ENCODE measurements at regions not wholly inside any gene's neighbourhood (a gene's known extent, or its start where the extent isn't known, plus 50 kb on each side); places are given as distances from the start of the nearest gene placed in this dataset.

- no peak for TF ChIP-seq CTCF (IDR thresholded peaks at IDR 0.05; ENCODE audit: extremely low read depth, low read depth, low read length)
- H3K79me2 ChIP-seq (ENCODE audit: insufficient read depth, low read length), result no peaks in the 10 kb centered on the region
- DNase-seq (ENCODE audit: insufficient read length, low spot score, missing footprints), result no peak
- H2AFZ ChIP-seq (ENCODE audit: low read length), result no peak overlapping the region
- no peak overlapping the region for H3K4me3 ChIP-seq (ENCODE audit: insufficient read depth, low read length)
- no peaks in the 10 kb centered on the region for H4K20me1 ChIP-seq (ENCODE audit: insufficient read depth, low read length)
- no peaks in the 10 kb centered on the region for H3K36me3 ChIP-seq (ENCODE audit: insufficient read depth, low read length)
- H3K4me1 ChIP-seq (ENCODE audit: insufficient read depth, low read length), result no peaks in the 10 kb centered on the region
- H3K27me3 ChIP-seq (ENCODE audit: insufficient read depth, low read length), result peaks cover 13% of the 10 kb centered on the region
- H3K4me2 ChIP-seq (ENCODE audit: insufficient read depth, low read length), result no peak overlapping the region
- H3K27ac ChIP-seq (ENCODE audit: low read depth, low read length), result no peak overlapping the region
- H3K9me3 ChIP-seq (ENCODE audit: low read depth, low read length), result no peaks in the 10 kb centered on the region
These were observed 55.9 kb downstream of the OLIG1 start for GRCh38 chr21:33125680-33126375.

- Histone ChIP-seq H2AFZ (ENCODE audit: low read length) (no peak overlapping the region), H3K4me1 (ENCODE audit: insufficient read depth, low read length) (no peaks in the 10 kb centered on the region), H3K4me2 (ENCODE audit: insufficient read depth, low read length) (peak overlapping the region; percentile 81), H3K27ac (ENCODE audit: low read depth, low read length) (no peak overlapping the region), H3K4me3 (ENCODE audit: insufficient read depth, low read length) (no peak overlapping the region), H3K36me3 (ENCODE audit: insufficient read depth, low read length) (no peaks in the 10 kb centered on the region), H3K79me2 (ENCODE audit: insufficient read depth, low read length) (no peaks in the 10 kb centered on the region), H4K20me1 (ENCODE audit: insufficient read depth, low read length) (no peaks in the 10 kb centered on the region), H3K9me3 (ENCODE audit: low read depth, low read length) (no peaks in the 10 kb centered on the region), H3K27me3 (ENCODE audit: insufficient read depth, low read length) (peaks cover 10% of the 10 kb centered on the region)
- DNase-seq (ENCODE audit: insufficient read length, low spot score, missing footprints), result no peak
- TF ChIP-seq CTCF (IDR thresholded peaks at IDR 0.05; ENCODE audit: extremely low read depth, low read depth, low read length), result no peak
These were observed 56.6 kb downstream of the OLIG1 start for GRCh38 chr21:33126569-33126968.

GRCh38 chr21:33127154-33127867, 57.4 kb downstream of the OLIG1 start:
- peak overlapping the region; percentile 66 for H3K4me3 ChIP-seq (ENCODE audit: insufficient read depth, low read length)
- TF ChIP-seq CTCF (IDR thresholded peaks at IDR 0.05; ENCODE audit: extremely low read depth, low read depth, low read length), result peak; percentile 92
- H3K36me3 ChIP-seq (ENCODE audit: insufficient read depth, low read length), result no peaks in the 10 kb centered on the region
- no peaks in the 10 kb centered on the region for H3K4me1 ChIP-seq (ENCODE audit: insufficient read depth, low read length)
- no peaks in the 10 kb centered on the region for H4K20me1 ChIP-seq (ENCODE audit: insufficient read depth, low read length)
- no peaks in the 10 kb centered on the region for H3K9me3 ChIP-seq (ENCODE audit: low read depth, low read length)
- H3K27ac ChIP-seq (ENCODE audit: low read depth, low read length), result no peak overlapping the region
- DNase-seq (ENCODE audit: insufficient read length, low spot score, missing footprints), result no peak
- peak overlapping the region; percentile 81 for H3K4me2 ChIP-seq (ENCODE audit: insufficient read depth, low read length)
- peaks cover 10% of the 10 kb centered on the region for H3K27me3 ChIP-seq (ENCODE audit: insufficient read depth, low read length)
- no peaks in the 10 kb centered on the region for H3K79me2 ChIP-seq (ENCODE audit: insufficient read depth, low read length)
- H2AFZ ChIP-seq (ENCODE audit: low read length), result peak overlapping the region; percentile 68

- H2AFZ ChIP-seq (ENCODE audit: low read length), result no peak overlapping the region
- no peak overlapping the region for H3K4me3 ChIP-seq (ENCODE audit: insufficient read depth, low read length)
- no peak for DNase-seq (ENCODE audit: insufficient read length, low spot score, missing footprints)
- H3K27ac ChIP-seq (ENCODE audit: low read depth, low read length), result no peak overlapping the region
- TF ChIP-seq CTCF (IDR thresholded peaks at IDR 0.05; ENCODE audit: extremely low read depth, low read depth, low read length), result no peak
- H3K27me3 ChIP-seq (ENCODE audit: insufficient read depth, low read length), result peaks cover 10% of the 10 kb centered on the region
- no peaks in the 10 kb centered on the region for H3K4me1 ChIP-seq (ENCODE audit: insufficient read depth, low read length)
- H3K4me2 ChIP-seq (ENCODE audit: insufficient read depth, low read length), result no peak overlapping the region
- H3K36me3 ChIP-seq (ENCODE audit: insufficient read depth, low read length), result no peaks in the 10 kb centered on the region
- no peaks in the 10 kb centered on the region for H3K9me3 ChIP-seq (ENCODE audit: low read depth, low read length)
- H4K20me1 ChIP-seq (ENCODE audit: insufficient read depth, low read length), result no peaks in the 10 kb centered on the region
- no peaks in the 10 kb centered on the region for H3K79me2 ChIP-seq (ENCODE audit: insufficient read depth, low read length)
These were observed 57.9 kb downstream of the OLIG1 start for GRCh38 chr21:33127868-33128242.

Measured in osteoblast (primary cell).